SJCRH30 (cell line): ENCODE measurements at regions not wholly inside any gene's neighbourhood (a gene's known extent, or its start where the extent isn't known, plus 50 kb on each side); places are given as distances from the start of the nearest gene placed in this dataset.

Source experiments
- DNase-seq, 2 experiments: peaks; one replicate each; pipeline ENCODE4 v3.0.0-alpha.2; 2015 to 2020
- H3K27ac ChIP-seq: fragments of 250-450 bp; sonication (Bioruptor Pico); 2 replicates; pipeline ENCODE4 v1.5.1; 2020; ENCODE audit warnings: mild to moderate bottlenecking, moderate library complexity
- H3K27me3 ChIP-seq: fragments of 250-450 bp; sonication (Bioruptor Pico); 2 replicates; pipeline ENCODE4 v1.5.1; 2020; ENCODE audit warnings: mild to moderate bottlenecking, moderate library complexity
- H3K36me3 ChIP-seq: fragments of 250-450 bp; sonication (Bioruptor Pico); 2 replicates; pipeline ENCODE4 v1.5.1; 2020; ENCODE audit warnings: mild to moderate bottlenecking, moderate library complexity
- H3K4me1 ChIP-seq: fragments of 250-450 bp; sonication (Bioruptor Pico); 2 replicates; pipeline ENCODE4 v1.5.1; 2020; ENCODE audit warnings: mild to moderate bottlenecking, moderate library complexity
- H3K4me3 ChIP-seq: fragments of 250-450 bp; sonication (Bioruptor Pico); 2 replicates; pipeline ENCODE4 v1.5.1; 2020; ENCODE audit warnings: mild to moderate bottlenecking, moderate library complexity
- H3K9me3 ChIP-seq: fragments of 250-450 bp; sonication (Bioruptor Pico); replicated peaks from 2 replicates; pipeline ENCODE4 v1.5.1; 2020; ENCODE audit warnings: mild to moderate bottlenecking, moderate library complexity

DNA sequence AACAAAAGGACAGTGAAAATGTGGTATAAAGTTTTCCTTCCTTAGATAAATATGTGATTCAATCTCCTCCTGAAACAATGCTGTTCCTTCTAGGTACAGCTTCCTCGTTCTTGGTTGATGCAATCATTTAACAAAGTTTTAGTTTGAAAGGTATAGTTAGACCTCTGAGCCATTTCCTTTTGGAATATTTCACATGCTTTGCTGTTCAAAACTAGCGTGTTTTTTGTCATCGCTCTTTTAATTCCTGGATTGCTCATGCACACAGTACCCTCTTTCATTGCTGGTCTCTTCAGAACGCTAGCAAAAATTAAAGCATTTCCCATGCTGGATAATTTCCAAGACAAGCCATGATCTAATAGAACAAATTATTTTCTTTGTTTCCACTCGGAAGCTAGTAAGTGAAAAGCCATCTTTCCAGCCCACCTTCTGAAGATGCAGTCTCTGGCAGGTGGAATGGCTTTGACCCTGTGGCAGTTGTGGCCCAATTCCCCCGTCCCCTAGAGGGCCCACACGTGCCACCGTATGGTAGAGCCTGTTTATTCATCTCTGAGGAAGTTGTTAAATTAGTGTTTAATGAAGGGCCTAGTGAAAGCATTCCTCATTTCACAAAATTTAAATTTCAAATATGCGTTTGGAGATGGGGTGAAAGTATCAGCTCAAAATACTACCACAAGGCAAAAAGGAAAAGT is 1040.6 kb upstream of the SLC10A2 start:
- Histone ChIP-seq H3K4me1 (no peaks in the 10 kb centered on the region), H3K27me3 (no peaks in the 10 kb centered on the region), H3K27ac (no peak overlapping the region), H3K36me3 (no peaks in the 10 kb centered on the region), H3K4me3 (no peak overlapping the region), H3K9me3 (no peaks in the 10 kb centered on the region)
- no peak for DNase-seq

DNA sequence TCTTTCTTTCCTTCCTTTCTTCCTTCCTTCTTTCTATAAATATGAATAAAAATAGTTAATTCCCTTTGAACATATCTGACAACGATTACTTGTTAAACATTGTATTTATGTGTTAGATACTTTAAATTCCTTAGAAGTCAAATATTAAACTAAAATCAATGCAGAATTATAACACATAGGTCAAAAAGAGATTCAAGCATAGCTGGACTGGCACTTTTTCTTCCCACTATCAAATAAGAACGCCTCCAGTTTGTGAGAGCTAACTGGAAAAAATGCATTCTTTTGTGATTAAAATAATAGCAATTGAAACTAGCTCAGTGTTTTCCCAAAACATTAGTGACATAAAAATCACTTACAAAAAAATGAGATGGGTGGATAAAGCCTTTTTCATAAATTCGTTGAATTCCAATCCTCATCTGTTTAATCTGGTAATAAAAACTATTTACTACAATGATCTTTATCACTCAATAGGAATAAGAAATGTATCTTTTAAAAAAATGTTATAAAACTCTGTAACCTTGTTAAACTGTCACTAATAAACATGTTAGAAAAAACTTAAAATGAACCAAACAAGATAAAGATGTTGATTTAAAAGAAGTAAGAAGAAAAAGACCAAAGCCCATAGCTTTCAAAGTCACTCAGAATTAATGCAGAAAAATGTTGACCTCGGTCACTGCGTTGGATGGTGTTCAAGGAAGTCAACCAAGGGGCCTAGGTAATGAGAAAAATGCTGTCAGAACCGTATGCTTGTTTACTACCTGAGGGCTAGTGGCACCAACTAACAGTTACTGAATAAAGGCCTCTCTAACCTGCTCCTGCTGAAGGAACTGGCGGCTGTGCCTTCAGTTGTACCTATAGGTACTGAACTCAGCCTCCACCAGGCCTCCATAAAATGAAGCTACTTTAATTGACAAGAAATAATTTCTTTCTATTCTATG is 1039.5 kb upstream of the SLC10A2 start:
- Histone ChIP-seq H3K4me3 (no peak overlapping the region), H3K9me3 (no peaks in the 10 kb centered on the region), H3K4me1 (no peaks in the 10 kb centered on the region), H3K27me3 (no peaks in the 10 kb centered on the region), H3K27ac (no peak overlapping the region), H3K36me3 (no peaks in the 10 kb centered on the region)
- no peak for DNase-seq

DNA sequence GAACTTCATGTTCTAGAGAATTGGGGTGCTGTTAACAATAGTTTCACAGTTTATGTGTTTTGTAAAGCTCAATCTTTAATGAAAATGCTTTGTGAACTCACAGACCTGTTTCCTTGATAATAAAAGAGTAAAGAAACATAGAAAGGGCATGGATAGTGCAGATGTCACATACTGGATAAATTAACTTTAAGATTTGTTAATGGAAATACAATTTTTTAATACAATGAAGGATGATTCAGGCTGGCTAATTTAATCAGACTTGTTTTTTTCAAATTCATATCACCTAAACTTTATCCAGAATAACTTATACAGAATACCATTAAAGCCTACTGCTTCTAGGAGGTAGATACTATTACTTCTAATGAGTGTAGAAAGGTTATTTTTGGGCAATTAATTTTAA is 1033.5 kb upstream of the SLC10A2 start:
- DNase-seq: no peak

DNA sequence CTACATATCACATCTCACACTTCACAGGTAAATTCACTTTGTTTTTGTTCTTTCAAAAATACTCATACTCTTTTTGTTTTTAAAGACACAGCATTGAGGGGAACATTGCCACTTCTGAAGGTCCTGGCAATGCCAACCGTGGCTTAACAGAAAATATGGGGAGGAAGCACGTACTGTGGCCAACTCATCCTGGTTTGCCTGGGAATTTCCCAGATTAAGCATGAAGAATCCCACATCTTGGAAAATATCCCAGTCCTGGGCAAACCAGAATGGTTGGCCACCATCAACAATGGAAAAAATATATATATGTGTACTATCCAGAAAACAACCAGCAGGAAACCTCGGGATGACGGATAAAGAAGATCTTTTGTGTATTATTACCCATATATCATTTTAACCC is 1032.2 kb upstream of the SLC10A2 start:
- no peak for DNase-seq

More for the DNA sequence above, 1033.5 kb upstream of the SLC10A2 start:
- H3K4me1 ChIP-seq: no peaks in the 10 kb centered on the region
- H3K36me3 ChIP-seq: no peaks in the 10 kb centered on the region
- H3K4me3 ChIP-seq: no peak overlapping the region
- H3K9me3 ChIP-seq: no peaks in the 10 kb centered on the region
- no peaks in the 10 kb centered on the region for H3K27me3 ChIP-seq
- H3K27ac ChIP-seq: no peak overlapping the region

DNA sequence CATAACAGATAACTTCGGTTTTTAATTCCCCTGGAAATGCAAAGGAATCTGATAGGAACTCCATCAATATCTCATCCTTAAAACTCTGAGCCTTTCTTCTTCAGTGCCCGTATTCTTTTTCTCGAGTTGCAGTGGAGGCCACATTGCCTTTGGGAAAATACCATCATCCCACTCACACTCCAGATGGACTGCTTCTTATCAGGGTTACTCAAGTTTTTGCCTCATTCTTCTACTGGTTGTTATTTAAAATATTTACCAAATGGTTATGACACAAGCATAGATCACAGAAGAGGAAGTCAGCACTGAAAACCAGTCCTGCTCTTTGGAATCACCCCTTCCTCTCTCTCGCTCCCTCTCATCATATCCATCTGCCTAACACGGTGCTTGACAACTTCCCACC is 1020.5 kb upstream of the SLC10A2 start:
- DNase-seq: no peak
- H3K9me3 ChIP-seq: no peaks in the 10 kb centered on the region
- no peaks in the 10 kb centered on the region for H3K27me3 ChIP-seq
- H3K36me3 ChIP-seq: no peaks in the 10 kb centered on the region
- no peak overlapping the region for H3K27ac ChIP-seq
- no peaks in the 10 kb centered on the region for H3K4me1 ChIP-seq
- no peak overlapping the region for H3K4me3 ChIP-seq

More for the DNA sequence above, 1032.2 kb upstream of the SLC10A2 start:
- H3K4me1 ChIP-seq: no peaks in the 10 kb centered on the region
- H3K27ac ChIP-seq: no peak overlapping the region
- H3K27me3 ChIP-seq: no peaks in the 10 kb centered on the region
- H3K4me3 ChIP-seq: no peak overlapping the region
- no peaks in the 10 kb centered on the region for H3K9me3 ChIP-seq
- H3K36me3 ChIP-seq: no peaks in the 10 kb centered on the region

DNA sequence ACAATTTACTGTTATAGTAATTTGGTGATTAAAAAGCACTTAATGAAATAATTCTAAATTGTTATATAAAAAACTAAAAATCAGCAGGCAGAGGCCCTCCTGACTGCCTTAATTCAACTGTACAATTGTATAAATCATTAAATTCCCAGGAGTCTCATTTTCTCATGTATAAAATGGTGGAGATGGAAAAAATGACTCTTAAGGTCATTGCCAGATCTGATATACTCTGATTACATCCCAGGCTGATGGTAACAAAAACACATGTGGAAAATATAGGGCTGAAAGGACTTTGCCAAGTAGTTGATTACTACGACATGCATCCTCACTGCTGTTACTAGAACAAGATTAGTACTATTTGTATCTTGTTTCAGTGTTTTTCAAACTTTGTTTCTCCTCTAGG is 1020.0 kb upstream of the SLC10A2 start:
- no peak for DNase-seq
- H3K9me3 ChIP-seq: no peaks in the 10 kb centered on the region
- no peaks in the 10 kb centered on the region for H3K27me3 ChIP-seq
- no peaks in the 10 kb centered on the region for H3K4me1 ChIP-seq
- H3K4me3 ChIP-seq: no peak overlapping the region
- H3K27ac ChIP-seq: no peak overlapping the region
- no peaks in the 10 kb centered on the region for H3K36me3 ChIP-seq

DNA sequence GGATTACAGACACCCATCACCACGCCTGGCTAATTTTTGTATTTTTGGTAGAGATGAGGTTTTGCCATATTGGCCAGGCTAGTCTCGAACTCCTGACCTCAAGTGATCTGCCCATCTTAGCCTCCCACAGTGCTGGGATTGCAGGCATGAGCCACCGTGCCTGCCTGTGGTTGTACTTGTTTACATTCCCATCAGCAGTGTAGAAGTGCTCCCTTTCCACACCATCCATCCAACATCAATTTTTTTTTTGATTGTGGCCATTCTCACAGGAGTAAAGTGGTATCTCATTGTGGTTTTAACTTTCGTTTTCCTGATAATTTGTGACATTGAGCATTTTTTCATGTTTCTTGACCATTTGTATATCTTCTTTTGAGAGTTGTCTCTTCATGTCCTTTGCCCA is 1019.4 kb upstream of the SLC10A2 start:
- no peak overlapping the region for H3K4me3 ChIP-seq
- DNase-seq: no peak
- no peaks in the 10 kb centered on the region for H3K9me3 ChIP-seq
- no peaks in the 10 kb centered on the region for H3K36me3 ChIP-seq
- no peak overlapping the region for H3K27ac ChIP-seq
- H3K27me3 ChIP-seq: no peaks in the 10 kb centered on the region
- no peaks in the 10 kb centered on the region for H3K4me1 ChIP-seq

DNA sequence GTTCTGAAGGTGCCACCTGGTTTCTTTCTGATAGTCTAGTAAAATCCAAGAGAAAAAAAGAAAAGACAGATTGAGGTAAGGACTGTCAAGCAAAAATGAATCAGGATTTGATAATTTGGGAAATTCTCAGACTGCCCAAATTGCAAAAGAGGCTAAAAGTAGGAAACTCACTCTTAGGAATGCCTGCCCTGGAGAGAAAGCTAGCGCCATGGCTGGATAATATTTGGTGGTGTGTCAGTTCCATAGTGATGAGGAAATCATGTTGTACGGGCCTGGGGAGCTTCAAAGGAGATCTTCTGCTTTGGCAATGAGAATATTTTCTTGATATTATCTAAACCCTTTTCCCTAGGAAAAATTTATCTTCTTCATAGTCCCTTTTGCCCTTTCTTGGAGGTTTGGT is 1008.1 kb upstream of the SLC10A2 start:
- H3K36me3 ChIP-seq: no peaks in the 10 kb centered on the region
- no peak overlapping the region for H3K27ac ChIP-seq
- DNase-seq: no peak
- H3K4me1 ChIP-seq: no peaks in the 10 kb centered on the region
- no peak overlapping the region for H3K4me3 ChIP-seq
- H3K27me3 ChIP-seq: no peaks in the 10 kb centered on the region
- no peaks in the 10 kb centered on the region for H3K9me3 ChIP-seq

DNA sequence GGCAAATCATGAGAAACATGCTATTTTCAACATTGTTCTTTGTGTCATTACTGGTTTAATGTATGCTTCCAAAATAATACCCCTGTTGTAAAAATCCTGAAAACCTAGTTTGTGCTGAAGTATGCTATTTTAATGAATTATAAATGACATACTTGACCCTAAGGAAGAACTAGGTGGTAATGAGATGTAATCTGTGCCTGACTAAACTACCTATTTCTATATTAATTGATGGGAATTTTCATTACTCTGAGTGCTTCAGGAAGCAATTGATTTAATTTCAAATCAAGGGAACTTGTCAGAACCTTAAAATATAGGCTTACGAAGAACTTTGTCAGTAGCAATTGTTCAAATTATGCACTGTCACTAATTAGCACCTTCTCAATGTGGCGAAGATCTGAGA is 1005.6 kb upstream of the SLC10A2 start:
- H3K4me1 ChIP-seq: no peaks in the 10 kb centered on the region

DNA sequence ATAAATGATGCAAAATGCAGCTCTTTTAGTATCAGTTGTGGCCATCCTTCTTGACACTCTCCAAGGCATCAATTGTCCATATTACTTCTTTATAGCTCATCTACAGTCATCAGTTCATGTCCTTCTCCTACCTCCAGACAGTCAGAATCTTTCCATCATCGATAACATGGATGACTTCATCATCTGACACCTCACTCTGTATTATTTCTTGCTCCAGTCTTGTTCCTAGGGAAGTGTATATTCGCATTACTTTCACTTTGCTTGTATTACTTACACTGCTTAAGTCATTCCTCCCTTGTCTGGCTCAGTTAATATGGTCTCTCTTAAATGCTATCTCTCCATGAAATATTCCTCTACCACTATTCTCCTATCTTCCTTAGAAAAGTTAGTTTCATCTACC is 999.1 kb upstream of the SLC10A2 start:
- Histone ChIP-seq H3K36me3 (no peaks in the 10 kb centered on the region), H3K9me3 (no peaks in the 10 kb centered on the region), H3K27ac (no peak overlapping the region), H3K27me3 (no peaks in the 10 kb centered on the region), H3K4me3 (no peak overlapping the region), H3K4me1 (no peaks in the 10 kb centered on the region)
- DNase-seq: no peak

More for the DNA sequence above, 1005.6 kb upstream of the SLC10A2 start:
- Histone ChIP-seq H3K9me3 (no peaks in the 10 kb centered on the region), H3K27me3 (no peaks in the 10 kb centered on the region), H3K27ac (no peak overlapping the region), H3K36me3 (no peaks in the 10 kb centered on the region), H3K4me3 (no peak overlapping the region)
- no peak for DNase-seq

DNA sequence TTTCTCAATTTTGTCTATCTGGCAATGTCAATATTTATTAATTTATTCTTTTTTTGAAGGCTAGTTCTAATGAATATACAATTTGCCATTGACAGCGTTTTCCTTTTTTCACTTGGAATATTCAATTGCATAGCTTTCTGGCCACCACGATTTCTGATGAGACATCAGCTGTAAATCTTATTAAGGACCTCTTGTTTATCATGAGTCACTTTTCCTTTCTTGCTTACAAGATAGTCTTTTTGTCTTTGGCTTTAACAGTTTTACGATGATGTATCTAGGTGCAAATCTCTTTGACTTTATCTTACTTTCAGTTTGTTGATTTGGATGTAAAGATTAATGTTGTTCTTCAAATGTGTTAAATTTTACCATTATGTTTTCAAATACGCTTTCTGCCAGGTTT is 991.6 kb upstream of the SLC10A2 start:
- Histone ChIP-seq H3K4me3 (no peak overlapping the region), H3K4me1 (no peaks in the 10 kb centered on the region), H3K27me3 (no peaks in the 10 kb centered on the region), H3K27ac (no peak overlapping the region), H3K9me3 (no peaks in the 10 kb centered on the region), H3K36me3 (no peaks in the 10 kb centered on the region)
- no peak for DNase-seq

DNA sequence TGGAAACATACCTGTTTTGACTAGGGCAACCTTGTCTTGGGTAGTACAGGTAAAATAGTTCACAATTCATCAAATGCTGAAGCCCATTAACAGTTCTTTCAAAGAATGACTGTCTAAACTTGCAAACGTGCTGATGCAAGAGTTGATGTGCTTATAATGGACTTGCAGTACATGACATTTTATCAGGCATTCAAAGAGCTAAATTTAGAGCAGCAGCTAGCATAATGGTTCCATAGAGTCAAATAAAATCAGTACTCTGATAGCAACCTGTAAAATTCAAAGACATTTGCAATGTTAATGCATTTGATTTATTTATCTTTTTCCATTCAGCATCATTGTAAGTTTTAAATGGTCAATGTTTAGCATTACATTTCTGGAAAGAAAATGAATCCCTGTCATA is 979.7 kb upstream of the SLC10A2 start:
- no peak overlapping the region for H3K4me3 ChIP-seq
- no peaks in the 10 kb centered on the region for H3K9me3 ChIP-seq
- H3K36me3 ChIP-seq: no peaks in the 10 kb centered on the region
- no peak for DNase-seq
- no peaks in the 10 kb centered on the region for H3K27me3 ChIP-seq
- H3K4me1 ChIP-seq: peaks cover 8% of the 10 kb centered on the region; the same call in 1 of the 2 replicates
- H3K27ac ChIP-seq: no peak overlapping the region

DNA sequence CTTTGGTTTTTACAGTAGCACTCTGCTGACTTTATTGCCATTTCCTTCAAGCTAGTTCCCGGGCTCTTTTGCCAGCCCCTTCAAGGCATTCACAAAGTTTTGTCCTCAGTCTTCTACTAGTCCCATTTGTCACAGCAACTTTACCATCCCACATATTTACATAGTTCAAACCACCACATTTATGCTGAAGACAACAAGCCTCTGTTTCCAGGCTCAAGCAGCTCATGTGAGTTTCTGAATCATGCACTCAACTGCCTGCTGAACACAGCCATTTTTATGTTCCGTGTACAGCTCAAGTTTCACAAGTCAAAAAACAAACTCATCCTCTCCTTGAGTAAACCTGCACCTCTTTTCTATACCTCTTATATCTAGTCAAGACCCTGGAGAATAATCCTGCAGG is 977.0 kb upstream of the SLC10A2 start:
- H3K27me3 ChIP-seq: no peaks in the 10 kb centered on the region
- peaks cover 8% of the 10 kb centered on the region; the same call in 1 of the 2 replicates for H3K4me1 ChIP-seq
- H3K9me3 ChIP-seq: no peaks in the 10 kb centered on the region
- H3K36me3 ChIP-seq: no peaks in the 10 kb centered on the region
- DNase-seq: peak; percentile 13 to 62
- H3K27ac ChIP-seq: peak overlapping the region; percentile 33; the same call in 1 of the 2 replicates
- H3K4me3 ChIP-seq: peak overlapping the region; percentile 9; the same call in 1 of the 2 replicates

DNA sequence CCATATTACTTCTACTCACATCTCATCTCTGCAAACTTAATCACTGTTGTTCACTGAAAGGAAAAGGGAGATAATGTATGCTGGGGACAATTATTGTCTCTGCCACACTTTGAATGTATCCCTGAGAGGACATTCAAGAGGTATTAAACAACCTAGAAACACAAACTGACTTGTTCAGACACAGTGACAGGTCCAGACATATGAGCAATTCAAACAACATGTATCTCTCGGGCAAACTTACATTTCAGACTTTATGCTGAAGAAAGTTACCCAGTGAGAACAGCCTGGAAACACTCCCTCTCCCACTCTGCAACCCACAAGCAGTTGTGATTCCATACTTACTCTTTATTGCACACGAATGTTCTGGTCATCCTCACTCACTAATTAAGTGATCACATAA is 968.7 kb upstream of the SLC10A2 start:
- no peaks in the 10 kb centered on the region for H3K9me3 ChIP-seq

DNA sequence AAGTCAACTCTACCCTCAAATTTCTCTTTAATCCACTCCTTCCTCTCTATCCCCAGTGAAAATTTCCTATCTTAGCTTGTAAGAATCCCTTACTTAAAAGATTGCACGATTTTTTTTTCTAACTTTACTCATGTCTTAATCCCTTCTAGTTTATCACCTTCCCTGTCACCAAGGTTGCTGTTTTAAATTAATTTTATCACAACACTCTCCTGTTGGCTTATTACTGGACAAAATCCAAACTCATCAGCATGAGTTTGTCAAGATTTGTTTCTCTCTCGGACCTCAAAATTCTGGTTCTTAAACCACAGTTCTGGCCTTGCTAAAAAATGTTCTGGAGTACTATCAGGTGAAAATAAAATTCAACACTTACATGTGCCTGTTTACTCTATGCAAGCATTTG is 959.1 kb upstream of the SLC10A2 start:
- no peak for DNase-seq
- Histone ChIP-seq H3K36me3 (no peaks in the 10 kb centered on the region), H3K4me3 (no peak overlapping the region), H3K4me1 (no peaks in the 10 kb centered on the region), H3K9me3 (peaks cover 5% of the 10 kb centered on the region; the same call in 1 of the 2 replicates), H3K27ac (no peak overlapping the region), H3K27me3 (no peaks in the 10 kb centered on the region)

More for the DNA sequence above, 968.7 kb upstream of the SLC10A2 start:
- H3K36me3 ChIP-seq: no peaks in the 10 kb centered on the region
- H3K4me1 ChIP-seq: no peaks in the 10 kb centered on the region
- H3K27ac ChIP-seq: no peak overlapping the region
- no peak for DNase-seq
- H3K27me3 ChIP-seq: no peaks in the 10 kb centered on the region
- H3K4me3 ChIP-seq: no peak overlapping the region
